Esophagus squamous epithelium (tissue), 5 donors: ENCODE measurements at regions not wholly inside any gene's neighbourhood (a gene's known extent, or its start where the extent isn't known, plus 50 kb on each side); places are given as distances from the start of the nearest gene placed in this dataset.
"Not testable (repeated sequence)": the region's sequence is repeated elsewhere in the genome, so short reads cannot be mapped to it uniquely, and the experiment has no call there.

Source experiments
- DNase-seq: peaks from one replicate; lab custom pipeline; 2025; lab: John Stamatoyannopoulos, UW
- H3K27ac ChIP-seq, 4 donors: fragments of 200-600 bp; sonication (generic); one replicate each; pipeline ENCODE4 v1.5.1; 2016 to 2019; ENCODE audit warnings: mild to moderate bottlenecking in 1 of 4
- H3K27me3 ChIP-seq, 4 donors: fragments of 200-600 bp; sonication (generic); 1 replicate in 3 of 4; 2 replicates in 1 of 4; pipeline versions ENCODE4 v1.5.1 to v1.6.0; 2017 to 2021; ENCODE audit warnings: antibody characterized with exemption in 1 of 4
- H3K36me3 ChIP-seq, 3 donors: fragments of 200-600 bp; sonication (generic); one replicate each; pipeline ENCODE4 v1.5.1; 2016 to 2019
- H3K4me1 ChIP-seq, 3 donors: fragments of 200-600 bp; sonication (generic); one replicate each; pipeline ENCODE4 v1.5.1; 2017 to 2019
- H3K4me3 ChIP-seq, 4 donors: fragments of 200-600 bp; sonication (generic); 1 replicate in 3 of 4; 2 replicates in 1 of 4; pipeline ENCODE4 v1.5.1; 2016 to 2019; ENCODE audit warnings: mild to moderate bottlenecking in 2 of 4, moderate library complexity in 1 of 4
- H3K9me3 ChIP-seq, 3 donors: fragments of 200-600 bp; sonication (generic); one replicate each; pipeline ENCODE4 v1.5.1; 2016 to 2019
- CTCF ChIP-seq, 6 experiments: fragments of 450-650 bp in 4 of 6; fragments of 200-600 bp in 2 of 6; sonication (generic) in 2 of 6; IDR thresholded peaks; one replicate each; pipeline ENCODE4 v1.5.1; 2016 to 2019; ENCODE audit warnings: antibody characterized with exemption in 6 of 6, mild to moderate bottlenecking in 4 of 6, moderate library complexity in 4 of 6
- POLR2A ChIP-seq, 4 donors: fragments of 450-650 bp; IDR thresholded peaks; one replicate each; pipeline ENCODE4 v1.6.1; 2017; ENCODE audit warnings: antibody characterized with exemption in 4 of 4, mild to moderate bottlenecking in 4 of 4, moderate library complexity in 3 of 4
- WGBS, 2 donors: methylation state at CpG; one replicate each; pipeline ENCODE4 v1.1.5; 2018; 5-methylcytosine and 5-hydroxymethylcytosine counted together
- intact Hi-C: fragments of 100-400 bp; cut with DNase I; formaldehyde crosslinking; loops from one replicate; pipeline ENCODE4 v1.15.0; 2022
- donor health status: DM: yes; HTN: yes; CAD: no.

- TF ChIP-seq CTCF (IDR thresholded peaks at IDR 0.05), result no peak
- Histone ChIP-seq H3K36me3 (no peaks in the 10 kb centered on the region), H3K4me1 (no peaks in the 10 kb centered on the region), H3K9me3 (peaks cover 0 to 4% (median 0%) of the 10 kb centered on the region in 3 donors), H3K4me3 (no peak overlapping the region), H3K27me3 (no peaks in the 10 kb centered on the region), H3K27ac (no peak overlapping the region)
- WGBS, 2 donors, result 30 to 43% methylated on average over 1 of the region's 1 CpG
- intact Hi-C loops, result no loop called here
- no peak for DNase-seq
Measured at GRCh38 chr13:67515895-67516294, 285.8 kb upstream of the PCDH9 start.

- TF ChIP-seq POLR2A (IDR thresholded peaks at IDR 0.05) (no peak), CTCF (IDR thresholded peaks at IDR 0.05) (no peak)
- intact Hi-C loops, result no loop called here
- DNase-seq, result no peak
- H3K27ac ChIP-seq, result no peak overlapping the region
- WGBS, 2 donors, result 75 to 85% methylated on average over 3 to 5 of the region's 5 CpGs
- no peaks in the 10 kb centered on the region for H3K36me3 ChIP-seq
- no peak overlapping the region for H3K4me3 ChIP-seq
- H3K4me1 ChIP-seq, result no peaks in the 10 kb centered on the region
- H3K9me3 ChIP-seq, result peaks cover 0 to 8% (median 0%) of the 10 kb centered on the region in 3 donors
- H3K27me3 ChIP-seq, result no peaks in the 10 kb centered on the region
Measured at GRCh38 chr13:67509018-67509417, 278.9 kb upstream of the PCDH9 start.

GRCh38 chr13:67508275-67508674, 278.1 kb upstream of the PCDH9 start:
- H3K4me1 ChIP-seq, H3K27me3 ChIP-seq, DNase-seq, intact Hi-C loops, H3K36me3 ChIP-seq, H3K27ac ChIP-seq, H3K9me3 ChIP-seq, H3K4me3 ChIP-seq: not testable (repeated sequence)
- WGBS, 2 donors, result 33% methylated on average over 1 of the region's 1 CpG

GRCh38 chr13:67506407-67506806, 276.3 kb upstream of the PCDH9 start:
- DNase-seq, result no peak
- intact Hi-C loops, result no loop called here
- H3K36me3 ChIP-seq, result no peaks in the 10 kb centered on the region

GRCh38 chr13:67505376-67505775, 275.2 kb upstream of the PCDH9 start:
- Histone ChIP-seq H3K27me3 (no peaks in the 10 kb centered on the region), H3K27ac (no peak overlapping the region), H3K36me3 (no peaks in the 10 kb centered on the region), H3K9me3 (peaks cover 0 to 8% (median 4%) of the 10 kb centered on the region in 3 donors), H3K4me1 (no peaks in the 10 kb centered on the region), H3K4me3 (no peak overlapping the region)
- TF ChIP-seq POLR2A (IDR thresholded peaks at IDR 0.05), result no peak
- no peak for TF ChIP-seq CTCF (IDR thresholded peaks at IDR 0.05)
- DNase-seq, result no peak
- intact Hi-C loops, result no loop called here

More at GRCh38 chr13:67506407-67506806, 276.3 kb upstream of the PCDH9 start:
- H3K27me3 ChIP-seq, result no peaks in the 10 kb centered on the region
- no peak overlapping the region for H3K4me3 ChIP-seq
- TF ChIP-seq CTCF (IDR thresholded peaks at IDR 0.05) (no peak), POLR2A (IDR thresholded peaks at IDR 0.05) (no peak)
- H3K9me3 ChIP-seq, result peaks cover 0 to 8% (median 4%) of the 10 kb centered on the region in 3 donors
- no peak overlapping the region for H3K27ac ChIP-seq
- no peaks in the 10 kb centered on the region for H3K4me1 ChIP-seq

GRCh38 chr13:67498948-67499347, 268.8 kb upstream of the PCDH9 start:
- WGBS, 2 donors, result 66 to 72% methylated on average over 3 of the region's 3 CpGs
- intact Hi-C loops, result no loop called here

More at GRCh38 chr13:67498948-67499347, 268.8 kb upstream of the PCDH9 start:
- H3K27me3 ChIP-seq, result no peaks in the 10 kb centered on the region
- DNase-seq, result no peak
- H3K36me3 ChIP-seq, result no peaks in the 10 kb centered on the region
- no peak overlapping the region for H3K4me3 ChIP-seq
- H3K4me1 ChIP-seq, result no peaks in the 10 kb centered on the region
- TF ChIP-seq POLR2A (IDR thresholded peaks at IDR 0.05), result no peak
- TF ChIP-seq CTCF (IDR thresholded peaks at IDR 0.05), result no peak
- peaks cover 0 to 4% (median 0%) of the 10 kb centered on the region in 3 donors for H3K9me3 ChIP-seq
- H3K27ac ChIP-seq, result no peak overlapping the region
